Mesenchymal stem cell (in vitro differentiated cells and primary cell): ENCODE measurements at regions not wholly inside any gene's neighbourhood (a gene's known extent, or its start where the extent isn't known, plus 50 kb on each side); places are given as distances from the start of the nearest gene placed in this dataset.

ENCODE experiments used
- DNase-seq: peaks from one replicate; pipeline ENCODE4 v3.0.0-alpha.2; 2013
- H2AFZ ChIP-seq: one replicate; pipeline ENCODE4 v1.6.1; 2013; ENCODE audit warnings: low read depth, mild to moderate bottlenecking, control low read depth, inconsistent platforms, low read length, moderate library complexity
- H2AK5ac ChIP-seq: 2 replicates; pipeline ENCODE4 v1.6.1; 2013; ENCODE audit warnings: low read length, moderate library complexity, mild to moderate bottlenecking, inconsistent platforms; ENCODE audit not compliant: severe bottlenecking
- H2BK120ac ChIP-seq: one replicate; pipeline ENCODE4 v1.6.1; 2013; ENCODE audit warnings: low read depth, mild to moderate bottlenecking, inconsistent platforms, low read length, moderate library complexity
- H2BK12ac ChIP-seq, 2 experiments: one replicate each; pipeline ENCODE4 v1.6.1; 2013; ENCODE audit warnings: inconsistent platforms in 2 of 2, low read length in 2 of 2, mild to moderate bottlenecking in 2 of 2, moderate library complexity in 2 of 2, control low read depth in 1 of 2
- H2BK15ac ChIP-seq: one replicate; pipeline ENCODE4 v1.6.1; 2013; ENCODE audit warnings: mild to moderate bottlenecking, low read depth, inconsistent platforms; ENCODE audit not compliant: poor library complexity, severe bottlenecking
- H2BK5ac ChIP-seq: 2 replicates; pipeline ENCODE4 v1.6.1; 2013; ENCODE audit warnings: low read depth, mild to moderate bottlenecking, low read length, control low read depth, inconsistent platforms; ENCODE audit not compliant: poor library complexity, severe bottlenecking
- H3K14ac ChIP-seq, 2 experiments: one replicate each; pipeline ENCODE4 v1.6.1; 2013; ENCODE audit warnings: inconsistent platforms in 2 of 2, low read length in 2 of 2, control low read depth in 1 of 2, mild to moderate bottlenecking in 1 of 2, moderate library complexity in 1 of 2
- H3K18ac ChIP-seq, 2 experiments: one replicate each; pipeline ENCODE4 v1.6.1; 2013; ENCODE audit warnings: inconsistent platforms in 2 of 2, low read length in 2 of 2, control low read depth in 1 of 2, low read depth in 1 of 2, mild to moderate bottlenecking in 1 of 2
- H3K23ac ChIP-seq, 2 experiments: one replicate each; pipeline ENCODE4 v1.6.1; 2013; ENCODE audit warnings: inconsistent platforms in 2 of 2, low read length in 2 of 2, mild to moderate bottlenecking in 2 of 2, moderate library complexity in 2 of 2, control low read depth in 1 of 2
- H3K27ac ChIP-seq: 2 replicates; pipeline ENCODE4 v1.5.1; 2013; ENCODE audit warnings: mild to moderate bottlenecking, moderate library complexity, low read length, control low read depth, inconsistent platforms; ENCODE audit not compliant: poor library complexity, severe bottlenecking
- H3K27me3 ChIP-seq, 2 experiments: 2 replicates each; pipeline versions ENCODE4 v1.6.1 to v1.7.0; 2013; ENCODE audit warnings: low read length in 2 of 2, mild to moderate bottlenecking in 2 of 2, moderate library complexity in 2 of 2, control low read depth in 1 of 2, inconsistent platforms in 1 of 2; ENCODE audit not compliant: control insufficient read depth in 1 of 2, insufficient read depth in 1 of 2
- H3K36me3 ChIP-seq, 2 experiments: 2 replicates each; pipeline versions ENCODE4 v1.6.1 to v1.7.0; 2013; ENCODE audit warnings: low read length in 2 of 2, control low read depth in 1 of 2, inconsistent platforms in 1 of 2, low read depth in 1 of 2, mild to moderate bottlenecking in 1 of 2; ENCODE audit not compliant: insufficient read depth in 2 of 2, control insufficient read depth in 1 of 2
- H3K4ac ChIP-seq, 2 experiments: one replicate each; pipeline ENCODE4 v1.6.1; 2013; ENCODE audit warnings: inconsistent platforms in 2 of 2, low read length in 2 of 2, mild to moderate bottlenecking in 2 of 2, moderate library complexity in 2 of 2, control low read depth in 1 of 2, low read depth in 1 of 2
- H3K4me1 ChIP-seq: 2 replicates; pipeline ENCODE4 v1.6.1; 2013; ENCODE audit warnings: low read depth, low read length, control low read depth; ENCODE audit not compliant: control insufficient read depth, insufficient read depth
- H3K4me2 ChIP-seq: 2 replicates; pipeline ENCODE4 v1.6.1; 2013; ENCODE audit warnings: low read length, mild to moderate bottlenecking, inconsistent platforms; ENCODE audit not compliant: poor library complexity, severe bottlenecking
- H3K4me3 ChIP-seq, 2 experiments: 2 replicates each; pipeline versions ENCODE4 v1.5.1 to v1.7.0; 2013; ENCODE audit warnings: low read length in 2 of 2, mild to moderate bottlenecking in 2 of 2, control low read depth in 1 of 2, low read depth in 1 of 2; ENCODE audit not compliant: insufficient read depth in 1 of 2
- H3K79me1 ChIP-seq: replicated peaks from 2 replicates; pipeline ENCODE4 v1.6.1; 2013; ENCODE audit warnings: mild to moderate bottlenecking, control low read depth, low read length, inconsistent platforms; ENCODE audit not compliant: poor library complexity, severe bottlenecking
- H3K9ac ChIP-seq: 2 replicates; pipeline ENCODE4 v1.7.0; 2013; ENCODE audit warnings: mild to moderate bottlenecking, low read length, moderate library complexity
- H3K9me3 ChIP-seq: 2 replicates; pipeline ENCODE4 v1.7.0; 2013; ENCODE audit warnings: mild to moderate bottlenecking, low read length; ENCODE audit not compliant: control insufficient read depth
- H4K8ac ChIP-seq: one replicate; pipeline ENCODE4 v1.6.1; 2013; ENCODE audit warnings: inconsistent platforms, mild to moderate bottlenecking, low read length, moderate library complexity
- H4K91ac ChIP-seq: one replicate; pipeline ENCODE4 v1.6.1; 2013; ENCODE audit warnings: mild to moderate bottlenecking, low read length, inconsistent platforms
- WGBS: methylation state at CpG from one replicate; pipeline ENCODE4 v1.1.7; 2013; ENCODE audit warnings: mixed read lengths; 5-methylcytosine and 5-hydroxymethylcytosine counted together

DNA sequence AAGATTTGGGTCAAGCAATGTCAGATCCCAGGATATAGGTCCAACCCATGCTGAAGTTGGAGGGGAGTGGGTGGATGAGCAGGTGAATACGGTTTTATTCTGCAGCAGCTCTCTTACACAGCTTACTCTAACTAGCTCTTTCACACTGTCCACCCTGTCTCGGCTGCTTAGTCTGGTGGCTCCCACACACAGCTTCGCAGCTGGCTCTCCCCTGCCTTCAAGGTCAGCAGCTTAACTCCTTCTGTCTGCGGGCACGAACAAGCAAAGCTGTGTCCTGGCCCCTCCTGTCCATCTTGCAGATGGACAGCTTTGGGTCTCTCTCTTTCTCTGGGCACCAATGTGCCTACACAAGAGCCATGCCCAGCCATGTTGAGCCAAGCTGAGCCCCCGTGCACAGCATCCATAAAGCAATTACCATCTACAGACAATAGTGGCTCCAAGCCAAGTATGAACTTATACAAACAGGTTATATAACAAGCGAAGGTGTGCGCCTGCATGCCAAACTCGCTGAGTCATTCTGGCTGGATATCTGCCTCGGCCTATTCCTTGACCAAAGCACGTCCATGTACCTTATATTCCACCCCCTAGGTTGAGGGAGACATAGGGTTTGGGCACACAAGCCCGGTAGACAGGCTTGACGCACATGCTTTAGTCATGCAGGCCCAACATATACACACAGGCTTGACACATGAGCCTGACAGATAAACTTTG is 1307.8 kb upstream of the RAG2 start:
- 91% methylated on average over 13 of the region's 13 CpGs for WGBS
- Histone ChIP-seq H2BK5ac (no peak overlapping the region), H4K8ac (no peak overlapping the region), H2BK120ac (no peak overlapping the region), H3K18ac (no peak overlapping the region), H3K36me3 (no peaks in the 10 kb centered on the region), H3K14ac (no peak overlapping the region), H3K9ac (no peak overlapping the region), H3K9me3 (no peaks in the 10 kb centered on the region), H3K23ac (no peak overlapping the region), H3K4ac (peak overlapping the region in 1 of 2 experiments; percentile 49), H4K91ac (no peak overlapping the region), H3K4me3 (no peak overlapping the region), H2BK12ac (no peak overlapping the region), H3K27ac (no peak overlapping the region), H3K27me3 (no peaks in the 10 kb centered on the region), H3K4me1 (no peaks in the 10 kb centered on the region), H2AK5ac (no peak overlapping the region), H2AFZ (no peak overlapping the region), H3K79me1 (no peaks in the 10 kb centered on the region), H3K4me2 (no peak overlapping the region), H2BK15ac (no peak overlapping the region)
- DNase-seq, result no peak

DNA sequence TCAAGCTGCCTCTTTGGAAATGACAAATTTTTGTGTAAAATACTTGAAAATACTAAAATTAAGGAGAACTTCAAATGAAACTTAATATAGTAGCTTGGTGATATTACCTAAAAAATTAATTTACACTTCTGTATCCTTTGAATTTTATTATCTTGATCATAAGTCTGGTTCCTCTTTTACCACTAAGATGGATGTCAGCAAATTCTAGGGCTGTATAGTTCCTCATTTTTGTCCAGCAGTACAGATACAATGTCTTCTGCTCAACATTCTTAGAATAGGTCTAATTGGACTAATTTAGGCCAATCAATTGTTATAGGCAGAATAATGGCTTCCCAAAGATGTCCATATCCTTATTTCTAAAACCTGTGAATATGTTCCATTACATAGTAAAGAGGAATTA is 1298.0 kb upstream of the RAG2 start:
- Histone ChIP-seq H3K23ac (no peak overlapping the region), H2BK12ac (no peak overlapping the region), H3K4ac (no peak overlapping the region)

DNA sequence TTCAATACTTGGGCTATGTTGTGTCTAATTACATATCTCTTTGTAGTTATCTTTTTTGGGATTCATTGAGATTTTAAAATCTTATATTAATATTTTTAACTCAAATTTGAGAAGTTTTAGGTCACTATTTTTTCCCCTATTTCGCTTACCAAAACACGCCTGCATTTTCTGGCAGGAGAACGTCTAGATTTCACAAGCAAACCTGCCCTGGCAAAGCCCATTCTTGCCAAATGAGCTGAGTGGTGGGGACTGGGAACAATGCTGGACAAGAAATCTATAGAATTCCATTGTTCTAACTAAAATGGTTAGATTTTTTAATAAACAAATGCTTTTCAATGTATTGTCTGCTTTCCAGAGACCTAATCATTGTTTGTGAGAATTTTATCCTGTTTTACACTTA is 1283.7 kb upstream of the RAG2 start:
- no peak overlapping the region for H3K4ac ChIP-seq
- no peak overlapping the region for H3K27ac ChIP-seq
- no peak overlapping the region for H2BK15ac ChIP-seq
- no peak overlapping the region for H2BK12ac ChIP-seq
- no peak overlapping the region for H3K23ac ChIP-seq
- no peak for DNase-seq
- no peak overlapping the region for H3K9ac ChIP-seq
- WGBS, result 100% methylated on average over 3 of the region's 3 CpGs
- no peaks in the 10 kb centered on the region for H3K9me3 ChIP-seq
- no peak overlapping the region for H2AFZ ChIP-seq
- H4K91ac ChIP-seq, result no peak overlapping the region
- no peak overlapping the region for H4K8ac ChIP-seq
- H3K4me3 ChIP-seq, result no peak overlapping the region
- no peak overlapping the region for H3K18ac ChIP-seq
- no peaks in the 10 kb centered on the region for H3K27me3 ChIP-seq
- no peaks in the 10 kb centered on the region for H3K79me1 ChIP-seq
- no peak overlapping the region for H2BK120ac ChIP-seq
- no peak overlapping the region for H2AK5ac ChIP-seq
- H2BK5ac ChIP-seq, result no peak overlapping the region
- no peaks in the 10 kb centered on the region for H3K36me3 ChIP-seq
- no peak overlapping the region for H3K14ac ChIP-seq
- H3K4me1 ChIP-seq, result no peaks in the 10 kb centered on the region
- no peak overlapping the region for H3K4me2 ChIP-seq

More for the DNA sequence above, 1298.0 kb upstream of the RAG2 start:
- H2BK120ac ChIP-seq, result no peak overlapping the region
- no peaks in the 10 kb centered on the region for H3K79me1 ChIP-seq
- H3K36me3 ChIP-seq, result no peaks in the 10 kb centered on the region
- no peak overlapping the region for H3K4me3 ChIP-seq
- H3K27me3 ChIP-seq, result no peaks in the 10 kb centered on the region
- H3K27ac ChIP-seq, result no peak overlapping the region
- H3K18ac ChIP-seq, result no peak overlapping the region
- H3K4me2 ChIP-seq, result no peak overlapping the region
- no peak overlapping the region for H2BK15ac ChIP-seq
- no peak overlapping the region for H3K14ac ChIP-seq
- H2AK5ac ChIP-seq, result no peak overlapping the region
- DNase-seq, result no peak
- H3K9me3 ChIP-seq, result peaks cover 17% of the 10 kb centered on the region
- H4K8ac ChIP-seq, result no peak overlapping the region
- no peak overlapping the region for H2AFZ ChIP-seq
- no peak overlapping the region for H2BK5ac ChIP-seq
- no peak overlapping the region for H4K91ac ChIP-seq
- no peaks in the 10 kb centered on the region for H3K4me1 ChIP-seq
- no peak overlapping the region for H3K9ac ChIP-seq

DNA sequence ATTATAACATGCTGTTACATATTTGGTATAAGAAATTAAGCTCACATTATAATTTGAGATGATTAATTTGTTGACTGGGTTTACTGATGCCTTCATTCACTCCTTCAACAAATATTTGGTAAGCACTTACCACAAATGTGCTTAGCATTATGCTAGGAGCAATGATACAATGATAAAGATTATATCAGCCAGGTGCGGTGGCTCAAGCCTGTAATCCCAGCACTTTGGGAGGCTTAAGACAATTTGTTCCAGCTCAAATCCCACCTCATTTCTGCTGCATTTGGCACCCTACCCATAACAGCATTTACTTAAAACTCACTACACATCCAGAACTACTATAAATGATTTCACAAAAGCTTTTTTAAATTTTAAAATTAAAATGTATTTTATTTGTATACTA is 1263.6 kb upstream of the RAG2 start:
- no peaks in the 10 kb centered on the region for H3K9me3 ChIP-seq
- H3K14ac ChIP-seq, result no peak overlapping the region
- H2AFZ ChIP-seq, result no peak overlapping the region
- no peak overlapping the region for H3K18ac ChIP-seq
- H2AK5ac ChIP-seq, result no peak overlapping the region
- H3K79me1 ChIP-seq, result no peaks in the 10 kb centered on the region
- H4K91ac ChIP-seq, result no peak overlapping the region
- no peak overlapping the region for H3K23ac ChIP-seq
- H3K4ac ChIP-seq, result no peak overlapping the region
- 100% methylated on average over 1 of the region's 1 CpG for WGBS
- H3K4me1 ChIP-seq, result peaks cover 2% of the 10 kb centered on the region
- no peak overlapping the region for H2BK120ac ChIP-seq
- H3K27ac ChIP-seq, result no peak overlapping the region
- H2BK15ac ChIP-seq, result no peak overlapping the region
- H2BK12ac ChIP-seq, result no peak overlapping the region
- no peak overlapping the region for H4K8ac ChIP-seq
- DNase-seq, result no peak
- H3K4me2 ChIP-seq, result no peak overlapping the region
- no peak overlapping the region for H2BK5ac ChIP-seq
- no peak overlapping the region for H3K4me3 ChIP-seq
- no peaks in the 10 kb centered on the region for H3K27me3 ChIP-seq
- H3K9ac ChIP-seq, result no peak overlapping the region
- no peaks in the 10 kb centered on the region for H3K36me3 ChIP-seq
